SK-N-SH treated with all-trans-retinoic acid at 6 μM for 48 hours (cell line): ENCODE measurements at regions not wholly inside any gene's neighbourhood (a gene's known extent, or its start where the extent isn't known, plus 50 kb on each side); places are given as distances from the start of the nearest gene placed in this dataset.

Source experiments
- ATAC-seq: fragments of 200-7000 bp; cut with Tn5 transposase; 3 replicates; pipeline ENCODE4 v1.9.1; 2020; ENCODE audit warnings: mild to moderate bottlenecking, moderate library complexity
- ARNTL ChIP-seq: fragments of 450-650 bp; formaldehyde crosslinking; IDR thresholded peaks from 2 replicates; pipeline ENCODE4 v1.5.0; 2020; ENCODE audit warnings: low read depth, mild to moderate bottlenecking, moderate library complexity, borderline replicate concordance
- BACH2 ChIP-seq: fragments of 250-450 bp; sonication (Bioruptor Pico); IDR thresholded peaks from 2 replicates; pipeline ENCODE4 v1.9.0; 2021; ENCODE audit warnings: mild to moderate bottlenecking, borderline replicate concordance
- CSDC2 ChIP-seq: fragments of 250-450 bp; sonication (Bioruptor Pico); IDR thresholded peaks from 2 replicates; pipeline ENCODE4 v1.5.0; 2020; ENCODE audit warnings: mild to moderate bottlenecking, moderate library complexity
- ESRRG ChIP-seq: fragments of 250-450 bp; sonication (Bioruptor Pico); IDR thresholded peaks from 2 replicates; pipeline ENCODE4 v1.6.1; 2021; ENCODE audit warnings: mild to moderate bottlenecking
- GLIS3 ChIP-seq: fragments of 250-450 bp; sonication (Bioruptor Pico); IDR thresholded peaks from 2 replicates; pipeline ENCODE4 v1.5.0; 2020; ENCODE audit warnings: mild to moderate bottlenecking, moderate library complexity
- ISL1 ChIP-seq: fragments of 250-450 bp; sonication (Bioruptor Pico); IDR thresholded peaks from 2 replicates; pipeline ENCODE4 v2.1.2; 2022; ENCODE audit warnings: mild to moderate bottlenecking, moderate library complexity
- OSR1 ChIP-seq: fragments of 250-450 bp; sonication (Bioruptor Pico); IDR thresholded peaks from 2 replicates; pipeline ENCODE4 v1.8.0; 2022; ENCODE audit warnings: moderate library complexity, mild to moderate bottlenecking, inconsistent platforms
- PPARA ChIP-seq: fragments of 250-450 bp; sonication (Bioruptor Pico); IDR thresholded peaks from 2 replicates; pipeline ENCODE4 v1.5.0; 2020; ENCODE audit warnings: mild to moderate bottlenecking, borderline replicate concordance
- RARB ChIP-seq: fragments of 250-450 bp; sonication (Bioruptor Pico); IDR thresholded peaks from 2 replicates; pipeline ENCODE4 v1.8.0; 2021; ENCODE audit warnings: mild to moderate bottlenecking, moderate library complexity
- SNAI2 ChIP-seq: fragments of 250-450 bp; sonication (Bioruptor Pico); IDR thresholded peaks from 2 replicates; pipeline ENCODE4 v1.5.0; 2020; ENCODE audit warnings: mild to moderate bottlenecking, moderate library complexity
- TCF4 ChIP-seq: fragments of 250-450 bp; sonication (Bioruptor Pico); IDR thresholded peaks from 2 replicates; pipeline ENCODE4 v1.8.0; 2021; ENCODE audit warnings: mild to moderate bottlenecking, moderate library complexity, borderline replicate concordance
- TOX ChIP-seq: fragments of 250-450 bp; sonication (Bioruptor Pico); IDR thresholded peaks from 2 replicates; pipeline ENCODE4 v1.8.0; 2021; ENCODE audit warnings: mild to moderate bottlenecking, moderate library complexity, borderline replicate concordance
- ZC3H10 ChIP-seq: fragments of 250-450 bp; sonication (Bioruptor Pico); IDR thresholded peaks from 2 replicates; pipeline ENCODE4 v1.5.1; 2021; ENCODE audit warnings: mild to moderate bottlenecking, moderate library complexity
- ZFP3 ChIP-seq: fragments of 250-450 bp; sonication (Bioruptor Pico); IDR thresholded peaks from 2 replicates; pipeline ENCODE4 v1.5.0; 2020; ENCODE audit warnings: mild to moderate bottlenecking, moderate library complexity
- ZNF565 ChIP-seq: fragments of 450-650 bp; formaldehyde crosslinking; conservative IDR thresholded peaks from 2 replicates; pipeline ENCODE4 v1.5.0; 2020; ENCODE audit warnings: low read depth, mild to moderate bottlenecking, moderate library complexity
- ZNF70 ChIP-seq: fragments of 450-650 bp; formaldehyde crosslinking; IDR thresholded peaks from 2 replicates; pipeline ENCODE4 v1.5.0; 2020; ENCODE audit warnings: mild to moderate bottlenecking, moderate library complexity
- ZNF8 ChIP-seq: fragments of 450-650 bp; formaldehyde crosslinking; IDR thresholded peaks from 2 replicates; pipeline ENCODE4 v1.5.0; 2020; ENCODE audit warnings: mild to moderate bottlenecking, moderate library complexity
- TF ChIP-seq, protein P1 (sequence below): fragments of 250-450 bp; sonication (Bioruptor Pico); IDR thresholded peaks from 2 replicates; pipeline ENCODE4 v1.5.1; 2021; ENCODE audit warnings: mild to moderate bottlenecking, moderate library complexity
- TF ChIP-seq, protein P2 (sequence below): fragments of 250-450 bp; sonication (Bioruptor Pico); IDR thresholded peaks from 2 replicates; pipeline ENCODE4 v1.8.0; 2021; ENCODE audit warnings: low read depth, mild to moderate bottlenecking, moderate library complexity, borderline replicate concordance
- TF ChIP-seq, protein P3 (sequence below): fragments of 250-450 bp; sonication (Bioruptor Pico); IDR thresholded peaks from 2 replicates; pipeline ENCODE4 v1.8.0; 2020; ENCODE audit warnings: mild to moderate bottlenecking, moderate library complexity, borderline replicate concordance
- TF ChIP-seq, protein P4 (sequence below): fragments of 250-450 bp; sonication (Bioruptor Pico); IDR thresholded peaks from 2 replicates; pipeline ENCODE4 v1.5.0; 2020; ENCODE audit warnings: mild to moderate bottlenecking, moderate library complexity
- TF ChIP-seq, protein P5 (sequence below): fragments of 250-450 bp; sonication (Bioruptor Pico); IDR thresholded peaks from 2 replicates; pipeline ENCODE4 v1.5.1; 2020; ENCODE audit warnings: low read depth, mild to moderate bottlenecking, moderate library complexity

DNA sequence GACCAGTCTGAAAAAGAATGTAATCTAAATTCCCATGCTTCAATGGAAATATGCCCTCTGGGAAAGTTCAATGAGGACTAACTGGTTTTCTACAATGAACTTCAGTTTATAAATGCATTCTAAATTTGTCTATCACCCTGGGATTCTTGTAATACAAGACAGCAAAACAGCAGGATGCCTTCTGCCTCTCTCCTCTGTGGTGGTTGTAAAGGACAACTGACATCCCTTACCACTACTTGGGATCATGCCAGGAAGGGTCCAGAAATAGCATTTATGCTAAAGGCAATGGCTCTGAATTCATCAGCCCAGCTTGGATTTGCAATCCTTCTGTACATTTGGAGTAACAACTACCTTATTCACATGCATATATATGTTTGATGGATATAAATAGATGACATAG is 97.3 kb upstream of the ADAMTS16 start:
- no peak for TF ChIP-seq SNAI2 (CRISPR knock-in tag)
- no peak for TF ChIP-seq CSDC2 (CRISPR knock-in tag)
- TF ChIP-seq GLIS3 (CRISPR knock-in tag): no peak
- TF ChIP-seq ARNTL (CRISPR knock-in tag): no peak
- TF ChIP-seq ESRRG: no peak
- TF ChIP-seq ISL1 (CRISPR knock-in tag): no peak
- TF ChIP-seq ZFP3 (CRISPR knock-in tag): no peak
- TF ChIP-seq ZNF70 (CRISPR knock-in tag): no peak
- TF ChIP-seq TCF4 (CRISPR knock-in tag): no peak
- no peak for TF ChIP-seq ZNF8 (CRISPR knock-in tag)
- TF ChIP-seq, protein P1, sequence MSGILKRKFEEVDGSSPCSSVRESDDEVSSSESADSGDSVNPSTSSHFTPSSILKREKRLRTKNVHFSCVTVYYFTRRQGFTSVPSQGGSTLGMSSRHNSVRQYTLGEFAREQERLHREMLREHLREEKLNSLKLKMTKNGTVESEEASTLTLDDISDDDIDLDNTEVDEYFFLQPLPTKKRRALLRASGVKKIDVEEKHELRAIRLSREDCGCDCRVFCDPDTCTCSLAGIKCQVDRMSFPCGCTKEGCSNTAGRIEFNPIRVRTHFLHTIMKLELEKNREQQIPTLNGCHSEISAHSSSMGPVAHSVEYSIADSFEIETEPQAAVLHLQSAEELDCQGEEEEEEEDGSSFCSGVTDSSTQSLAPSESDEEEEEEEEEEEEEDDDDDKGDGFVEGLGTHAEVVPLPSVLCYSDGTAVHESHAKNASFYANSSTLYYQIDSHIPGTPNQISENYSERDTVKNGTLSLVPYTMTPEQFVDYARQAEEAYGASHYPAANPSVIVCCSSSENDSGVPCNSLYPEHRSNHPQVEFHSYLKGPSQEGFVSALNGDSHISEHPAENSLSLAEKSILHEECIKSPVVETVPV (CRISPR knock-in tag): no peak
- TF ChIP-seq, protein P2, sequence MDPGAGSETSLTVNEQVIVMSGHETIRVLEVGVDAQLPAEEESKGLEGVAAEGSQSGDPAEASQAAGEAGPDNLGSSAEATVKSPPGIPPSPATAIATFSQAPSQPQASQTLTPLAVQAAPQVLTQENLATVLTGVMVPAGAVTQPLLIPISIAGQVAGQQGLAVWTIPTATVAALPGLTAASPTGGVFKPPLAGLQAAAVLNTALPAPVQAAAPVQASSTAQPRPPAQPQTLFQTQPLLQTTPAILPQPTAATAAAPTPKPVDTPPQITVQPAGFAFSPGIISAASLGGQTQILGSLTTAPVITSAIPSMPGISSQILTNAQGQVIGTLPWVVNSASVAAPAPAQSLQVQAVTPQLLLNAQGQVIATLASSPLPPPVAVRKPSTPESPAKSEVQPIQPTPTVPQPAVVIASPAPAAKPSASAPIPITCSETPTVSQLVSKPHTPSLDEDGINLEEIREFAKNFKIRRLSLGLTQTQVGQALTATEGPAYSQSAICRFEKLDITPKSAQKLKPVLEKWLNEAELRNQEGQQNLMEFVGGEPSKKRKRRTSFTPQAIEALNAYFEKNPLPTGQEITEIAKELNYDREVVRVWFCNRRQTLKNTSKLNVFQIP (CRISPR knock-in tag): no peak
- TF ChIP-seq, protein P3, sequence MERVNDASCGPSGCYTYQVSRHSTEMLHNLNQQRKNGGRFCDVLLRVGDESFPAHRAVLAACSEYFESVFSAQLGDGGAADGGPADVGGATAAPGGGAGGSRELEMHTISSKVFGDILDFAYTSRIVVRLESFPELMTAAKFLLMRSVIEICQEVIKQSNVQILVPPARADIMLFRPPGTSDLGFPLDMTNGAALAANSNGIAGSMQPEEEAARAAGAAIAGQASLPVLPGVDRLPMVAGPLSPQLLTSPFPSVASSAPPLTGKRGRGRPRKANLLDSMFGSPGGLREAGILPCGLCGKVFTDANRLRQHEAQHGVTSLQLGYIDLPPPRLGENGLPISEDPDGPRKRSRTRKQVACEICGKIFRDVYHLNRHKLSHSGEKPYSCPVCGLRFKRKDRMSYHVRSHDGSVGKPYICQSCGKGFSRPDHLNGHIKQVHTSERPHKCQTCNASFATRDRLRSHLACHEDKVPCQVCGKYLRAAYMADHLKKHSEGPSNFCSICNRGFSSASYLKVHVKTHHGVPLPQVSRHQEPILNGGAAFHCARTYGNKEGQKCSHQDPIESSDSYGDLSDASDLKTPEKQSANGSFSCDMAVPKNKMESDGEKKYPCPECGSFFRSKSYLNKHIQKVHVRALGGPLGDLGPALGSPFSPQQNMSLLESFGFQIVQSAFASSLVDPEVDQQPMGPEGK (CRISPR knock-in tag): no peak
- TF ChIP-seq RARB: no peak
- no peak for TF ChIP-seq ZC3H10
- TF ChIP-seq BACH2 (CRISPR knock-in tag): no peak
- TF ChIP-seq PPARA (CRISPR knock-in tag): no peak
- TF ChIP-seq ZNF565 (CRISPR knock-in tag): no peak
- no peak for TF ChIP-seq OSR1
- TF ChIP-seq, protein P4, sequence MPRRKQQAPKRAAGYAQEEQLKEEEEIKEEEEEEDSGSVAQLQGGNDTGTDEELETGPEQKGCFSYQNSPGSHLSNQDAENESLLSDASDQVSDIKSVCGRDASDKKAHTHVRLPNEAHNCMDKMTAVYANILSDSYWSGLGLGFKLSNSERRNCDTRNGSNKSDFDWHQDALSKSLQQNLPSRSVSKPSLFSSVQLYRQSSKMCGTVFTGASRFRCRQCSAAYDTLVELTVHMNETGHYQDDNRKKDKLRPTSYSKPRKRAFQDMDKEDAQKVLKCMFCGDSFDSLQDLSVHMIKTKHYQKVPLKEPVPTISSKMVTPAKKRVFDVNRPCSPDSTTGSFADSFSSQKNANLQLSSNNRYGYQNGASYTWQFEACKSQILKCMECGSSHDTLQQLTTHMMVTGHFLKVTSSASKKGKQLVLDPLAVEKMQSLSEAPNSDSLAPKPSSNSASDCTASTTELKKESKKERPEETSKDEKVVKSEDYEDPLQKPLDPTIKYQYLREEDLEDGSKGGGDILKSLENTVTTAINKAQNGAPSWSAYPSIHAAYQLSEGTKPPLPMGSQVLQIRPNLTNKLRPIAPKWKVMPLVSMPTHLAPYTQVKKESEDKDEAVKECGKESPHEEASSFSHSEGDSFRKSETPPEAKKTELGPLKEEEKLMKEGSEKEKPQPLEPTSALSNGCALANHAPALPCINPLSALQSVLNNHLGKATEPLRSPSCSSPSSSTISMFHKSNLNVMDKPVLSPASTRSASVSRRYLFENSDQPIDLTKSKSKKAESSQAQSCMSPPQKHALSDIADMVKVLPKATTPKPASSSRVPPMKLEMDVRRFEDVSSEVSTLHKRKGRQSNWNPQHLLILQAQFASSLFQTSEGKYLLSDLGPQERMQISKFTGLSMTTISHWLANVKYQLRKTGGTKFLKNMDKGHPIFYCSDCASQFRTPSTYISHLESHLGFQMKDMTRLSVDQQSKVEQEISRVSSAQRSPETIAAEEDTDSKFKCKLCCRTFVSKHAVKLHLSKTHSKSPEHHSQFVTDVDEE (CRISPR knock-in tag): no peak
- ATAC-seq: no peak

DNA sequence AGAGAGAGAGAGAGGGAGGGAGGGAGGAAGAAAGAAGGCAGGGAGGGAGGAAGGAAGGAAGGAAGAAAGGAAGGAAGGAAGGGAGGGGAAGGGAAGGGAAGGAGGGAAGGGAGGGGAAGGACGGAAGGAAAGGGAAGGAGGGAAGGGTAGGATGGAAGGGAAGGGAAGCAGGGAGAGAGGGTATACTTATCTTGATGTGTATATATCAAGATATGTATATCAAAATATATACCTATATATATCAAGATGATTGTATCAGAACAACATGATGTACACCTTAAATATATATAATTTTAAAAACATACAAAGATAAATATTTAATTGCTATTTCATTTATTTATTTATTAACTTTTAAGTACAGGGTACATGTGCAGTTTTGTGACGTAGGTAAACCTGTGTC is 96.8 kb upstream of the ADAMTS16 start:
- no peak for ATAC-seq
- TF ChIP-seq ARNTL (CRISPR knock-in tag) (no peak), TOX (CRISPR knock-in tag) (no peak), ZNF565 (CRISPR knock-in tag) (no peak), ESRRG (no peak), ISL1 (CRISPR knock-in tag) (no peak), GLIS3 (CRISPR knock-in tag) (no peak), TCF4 (CRISPR knock-in tag) (no peak), ZC3H10 (no peak), OSR1 (no peak), ZNF70 (CRISPR knock-in tag) (no peak), PPARA (CRISPR knock-in tag) (no peak), RARB (no peak), CSDC2 (CRISPR knock-in tag) (no peak), BACH2 (CRISPR knock-in tag) (no peak)
- TF ChIP-seq, protein P4 (CRISPR knock-in tag): no peak
- TF ChIP-seq, protein P2 (CRISPR knock-in tag): no peak
- TF ChIP-seq, protein P3 (CRISPR knock-in tag): no peak
- TF ChIP-seq, protein P5, sequence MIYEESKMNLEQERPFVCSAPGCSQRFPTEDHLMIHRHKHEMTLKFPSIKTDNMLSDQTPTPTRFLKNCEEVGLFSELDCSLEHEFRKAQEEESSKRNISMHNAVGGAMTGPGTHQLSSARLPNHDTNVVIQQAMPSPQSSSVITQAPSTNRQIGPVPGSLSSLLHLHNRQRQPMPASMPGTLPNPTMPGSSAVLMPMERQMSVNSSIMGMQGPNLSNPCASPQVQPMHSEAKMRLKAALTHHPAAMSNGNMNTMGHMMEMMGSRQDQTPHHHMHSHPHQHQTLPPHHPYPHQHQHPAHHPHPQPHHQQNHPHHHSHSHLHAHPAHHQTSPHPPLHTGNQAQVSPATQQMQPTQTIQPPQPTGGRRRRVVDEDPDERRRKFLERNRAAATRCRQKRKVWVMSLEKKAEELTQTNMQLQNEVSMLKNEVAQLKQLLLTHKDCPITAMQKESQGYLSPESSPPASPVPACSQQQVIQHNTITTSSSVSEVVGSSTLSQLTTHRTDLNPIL: no peak
